ENCODE measurements at regions not wholly inside any gene's neighbourhood (a gene's known extent, or its start where the extent isn't known, plus 50 kb on each side); places are given as distances from the start of the nearest gene placed in this dataset.
A peak's percentile ranks its signal among the peaks of the same experiment; 100 is the strongest.

DNA sequence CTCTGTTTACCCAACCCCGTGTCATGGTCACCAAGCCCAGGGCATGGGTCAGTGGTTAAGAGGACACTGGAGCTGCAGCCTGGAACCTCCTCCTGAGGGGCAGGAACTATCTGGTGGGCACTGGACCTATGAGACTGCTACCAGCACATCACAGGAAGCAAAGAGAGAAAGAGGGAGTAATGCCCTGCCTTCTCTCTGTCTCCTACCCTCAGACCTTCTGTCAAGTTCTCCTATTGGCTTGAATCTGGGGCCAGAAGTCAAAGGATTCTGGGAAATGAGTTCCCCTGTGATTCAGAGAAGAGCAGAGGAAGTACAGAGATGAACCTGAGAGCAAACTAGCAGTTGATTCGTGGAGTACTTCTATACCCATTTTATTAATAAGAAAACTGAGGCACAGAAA lies 123.0 kb upstream of the GNAO1 start:
- DNase-seq = no peak
- Histone ChIP-seq H3K36me3 (ENCODE audit: control insufficient read depth, insufficient read depth, low read length) (no peaks in the 10 kb centered on the region), H3K4me3 (ENCODE audit: low read length) (no peak overlapping the region), H3K27me3 (ENCODE audit: control insufficient read depth, insufficient read depth, low read length) (peaks cover 2% of the 10 kb centered on the region), H3K9me3 (replicated peaks; ENCODE audit: control insufficient read depth, low read depth, low read length) (no peaks in the 10 kb centered on the region), H3K27ac (ENCODE audit: low read length) (no peak overlapping the region), H3K4me1 (ENCODE audit: control insufficient read depth, insufficient read depth, low read length) (no peaks in the 10 kb centered on the region)
- WGBS (ENCODE audit: insufficient coverage) = no CpG with 5 or more reads among the region's 2 CpGs

- H3K4me3 ChIP-seq (ENCODE audit: low read length) = no peak overlapping the region
- no peaks in the 10 kb centered on the region for H3K9me3 ChIP-seq (replicated peaks; ENCODE audit: control insufficient read depth, low read depth, low read length)
- H3K4me1 ChIP-seq (ENCODE audit: control insufficient read depth, insufficient read depth, low read length) = no peaks in the 10 kb centered on the region
- no peak overlapping the region for H3K27ac ChIP-seq (ENCODE audit: low read length)
- peak; percentile 26 for DNase-seq
- peaks cover under 1% of the 10 kb centered on the region for H3K27me3 ChIP-seq (ENCODE audit: control insufficient read depth, insufficient read depth, low read length)
- no peaks in the 10 kb centered on the region for H3K36me3 ChIP-seq (ENCODE audit: control insufficient read depth, insufficient read depth, low read length)
These were observed 123.9 kb upstream of the GNAO1 start for GRCh38 chr16:56067406-56067805.

DNA sequence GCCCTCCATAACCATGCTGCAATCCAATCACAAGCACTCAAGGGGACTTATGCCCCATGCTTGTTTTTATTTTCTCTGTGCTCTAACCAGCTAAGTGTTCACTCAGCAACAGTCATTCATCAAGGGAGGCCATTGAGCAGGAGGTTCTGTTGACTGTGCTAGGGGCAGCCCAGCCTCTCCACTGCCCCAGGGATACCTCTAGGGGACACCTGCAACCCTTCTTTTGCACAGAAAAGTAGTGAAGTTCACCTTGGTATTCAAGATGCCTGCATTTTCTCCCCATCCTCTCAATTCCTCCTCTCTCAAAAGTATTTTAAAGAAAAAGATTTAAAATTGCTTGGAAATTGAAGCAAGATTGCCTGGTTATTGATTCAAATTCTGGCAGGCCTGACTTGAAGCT lies 124.7 kb upstream of the GNAO1 start:
- no peak overlapping the region for H3K27ac ChIP-seq (ENCODE audit: low read length)
- H3K9me3 ChIP-seq (replicated peaks; ENCODE audit: control insufficient read depth, low read depth, low read length) = no peaks in the 10 kb centered on the region
- no peaks in the 10 kb centered on the region for H3K4me1 ChIP-seq (ENCODE audit: control insufficient read depth, insufficient read depth, low read length)
- no peak for DNase-seq
- no peaks in the 10 kb centered on the region for H3K27me3 ChIP-seq (ENCODE audit: control insufficient read depth, insufficient read depth, low read length)
- H3K4me3 ChIP-seq (ENCODE audit: low read length) = no peak overlapping the region
- H3K36me3 ChIP-seq (ENCODE audit: control insufficient read depth, insufficient read depth, low read length) = no peaks in the 10 kb centered on the region

- no peak for DNase-seq
- Histone ChIP-seq H3K9me3 (replicated peaks; ENCODE audit: control insufficient read depth, low read depth, low read length) (no peaks in the 10 kb centered on the region), H3K4me1 (ENCODE audit: control insufficient read depth, insufficient read depth, low read length) (no peaks in the 10 kb centered on the region), H3K27ac (ENCODE audit: low read length) (no peak overlapping the region), H3K4me3 (ENCODE audit: low read length) (no peak overlapping the region), H3K36me3 (ENCODE audit: control insufficient read depth, insufficient read depth, low read length) (no peaks in the 10 kb centered on the region), H3K27me3 (ENCODE audit: control insufficient read depth, insufficient read depth, low read length) (no peaks in the 10 kb centered on the region)
These were observed 128.2 kb upstream of the GNAO1 start for GRCh38 chr16:56063111-56063510.

- no peak overlapping the region for H3K4me3 ChIP-seq (ENCODE audit: low read length)
- H3K4me1 ChIP-seq (ENCODE audit: control insufficient read depth, insufficient read depth, low read length) = no peaks in the 10 kb centered on the region
- H3K9me3 ChIP-seq (replicated peaks; ENCODE audit: control insufficient read depth, low read depth, low read length) = no peaks in the 10 kb centered on the region
- H3K27ac ChIP-seq (ENCODE audit: low read length) = no peak overlapping the region
- no CpG with 5 or more reads among the region's 1 CpG for WGBS (ENCODE audit: insufficient coverage)
- no peaks in the 10 kb centered on the region for H3K36me3 ChIP-seq (ENCODE audit: control insufficient read depth, insufficient read depth, low read length)
- peak; percentile 76 for DNase-seq
- no peaks in the 10 kb centered on the region for H3K27me3 ChIP-seq (ENCODE audit: control insufficient read depth, insufficient read depth, low read length)
These were observed 134.1 kb upstream of the GNAO1 start for GRCh38 chr16:56057151-56057550.

- no peak overlapping the region for H3K4me3 ChIP-seq (ENCODE audit: low read length)
- 100% methylated on average over 3 of the region's 4 CpGs for WGBS (ENCODE audit: insufficient coverage)
- no peak overlapping the region for H3K27ac ChIP-seq (ENCODE audit: low read length)
- no peaks in the 10 kb centered on the region for H3K9me3 ChIP-seq (replicated peaks; ENCODE audit: control insufficient read depth, low read depth, low read length)
- H3K36me3 ChIP-seq (ENCODE audit: control insufficient read depth, insufficient read depth, low read length) = no peaks in the 10 kb centered on the region
- no peaks in the 10 kb centered on the region for H3K27me3 ChIP-seq (ENCODE audit: control insufficient read depth, insufficient read depth, low read length)
- no peak for DNase-seq
- peaks cover 6% of the 10 kb centered on the region for H3K4me1 ChIP-seq (ENCODE audit: control insufficient read depth, insufficient read depth, low read length)
These were observed 140.4 kb upstream of the GNAO1 start for GRCh38 chr16:56050916-56051315.

DNA sequence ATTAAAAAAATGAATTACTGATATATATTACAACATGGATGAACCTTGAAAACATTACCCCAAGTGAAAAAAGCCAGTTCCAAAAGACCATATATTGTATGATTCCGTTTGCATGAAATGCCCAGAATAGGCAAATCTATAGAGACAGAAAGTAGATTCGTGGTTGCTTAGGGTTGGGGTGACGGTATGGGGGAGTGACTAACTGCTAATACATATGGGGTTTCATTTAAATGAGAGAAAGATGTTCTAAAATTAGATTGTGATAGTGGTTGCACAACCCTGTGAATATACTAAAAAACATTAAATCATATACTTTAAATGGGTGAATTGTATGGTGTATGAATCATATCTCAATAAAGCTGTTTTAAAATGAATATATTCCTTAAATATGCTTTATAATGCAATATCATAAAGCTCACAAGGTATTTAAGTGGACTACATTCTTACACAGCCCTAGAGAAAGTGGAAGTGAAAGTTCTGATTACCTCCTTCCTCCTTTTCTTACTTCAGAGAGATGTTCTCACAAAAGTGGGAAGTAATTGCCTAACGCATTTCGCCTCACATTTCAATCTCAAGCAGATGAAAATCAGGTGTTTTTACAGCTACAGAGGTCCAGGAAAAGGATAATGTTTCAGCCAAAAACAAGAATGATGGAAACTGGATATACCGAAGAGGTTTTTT lies 142.7 kb upstream of the GNAO1 start:
- Histone ChIP-seq H3K27me3 (ENCODE audit: control insufficient read depth, insufficient read depth, low read length) (no peaks in the 10 kb centered on the region), H3K4me1 (ENCODE audit: control insufficient read depth, insufficient read depth, low read length) (peaks cover 6% of the 10 kb centered on the region), H3K27ac (ENCODE audit: low read length) (no peak overlapping the region), H3K4me3 (ENCODE audit: low read length) (no peak overlapping the region), H3K36me3 (ENCODE audit: control insufficient read depth, insufficient read depth, low read length) (no peaks in the 10 kb centered on the region), H3K9me3 (replicated peaks; ENCODE audit: control insufficient read depth, low read depth, low read length) (no peaks in the 10 kb centered on the region)
- DNase-seq = peak; percentile 30
- 78% methylated on average over 2 of the region's 6 CpGs for WGBS (ENCODE audit: insufficient coverage)

GRCh38 chr16:56047307-56048234 lies 143.7 kb upstream of the GNAO1 start:
- H3K4me3 ChIP-seq (ENCODE audit: low read length) = no peak overlapping the region
- H3K9me3 ChIP-seq (replicated peaks; ENCODE audit: control insufficient read depth, low read depth, low read length) = no peaks in the 10 kb centered on the region
- peak overlapping the region; percentile 15 for H3K27ac ChIP-seq (ENCODE audit: low read length)
- DNase-seq = peak; percentile 79
- no peaks in the 10 kb centered on the region for H3K27me3 ChIP-seq (ENCODE audit: control insufficient read depth, insufficient read depth, low read length)
- WGBS (ENCODE audit: insufficient coverage) = 11% methylated on average over 3 of the region's 4 CpGs
- H3K36me3 ChIP-seq (ENCODE audit: control insufficient read depth, insufficient read depth, low read length) = no peaks in the 10 kb centered on the region
- peaks cover 6% of the 10 kb centered on the region for H3K4me1 ChIP-seq (ENCODE audit: control insufficient read depth, insufficient read depth, low read length)

DNA sequence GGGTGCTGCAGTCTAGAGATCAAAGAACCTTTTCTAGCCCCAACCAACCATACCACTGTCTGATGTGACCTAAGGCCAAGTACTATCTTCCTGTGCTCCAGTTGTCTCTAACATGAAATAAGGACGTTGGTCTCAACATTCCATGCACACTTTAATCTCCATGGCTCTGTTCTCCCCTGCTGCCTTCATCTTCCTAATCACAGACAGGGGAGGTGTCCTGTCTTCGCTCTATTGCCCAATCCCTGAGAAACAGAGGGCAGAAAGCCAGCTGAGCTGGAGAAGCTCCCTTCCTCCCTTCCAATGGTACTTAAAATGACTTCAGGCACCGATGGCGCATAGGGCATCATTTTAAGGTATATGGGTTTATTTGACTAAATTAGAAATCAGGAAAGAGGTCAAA lies 148.9 kb upstream of the GNAO1 start:
- H3K36me3 ChIP-seq (ENCODE audit: control insufficient read depth, insufficient read depth, low read length) = no peaks in the 10 kb centered on the region
- H3K27me3 ChIP-seq (ENCODE audit: control insufficient read depth, insufficient read depth, low read length) = no peaks in the 10 kb centered on the region
- peaks cover 3% of the 10 kb centered on the region for H3K4me1 ChIP-seq (ENCODE audit: control insufficient read depth, insufficient read depth, low read length)
- DNase-seq = no peak
- H3K4me3 ChIP-seq (ENCODE audit: low read length) = no peak overlapping the region
- H3K27ac ChIP-seq (ENCODE audit: low read length) = no peak overlapping the region
- WGBS (ENCODE audit: insufficient coverage) = 80% methylated on average over 3 of the region's 4 CpGs
- H3K9me3 ChIP-seq (replicated peaks; ENCODE audit: control insufficient read depth, low read depth, low read length) = peaks cover 2% of the 10 kb centered on the region

- H3K36me3 ChIP-seq (ENCODE audit: control insufficient read depth, insufficient read depth, low read length) = no peaks in the 10 kb centered on the region
- no peak overlapping the region for H3K4me3 ChIP-seq (ENCODE audit: low read length)
- no peak for DNase-seq
- peaks cover under 1% of the 10 kb centered on the region for H3K4me1 ChIP-seq (ENCODE audit: control insufficient read depth, insufficient read depth, low read length)
- no peak overlapping the region for H3K27ac ChIP-seq (ENCODE audit: low read length)
- no peaks in the 10 kb centered on the region for H3K27me3 ChIP-seq (ENCODE audit: control insufficient read depth, insufficient read depth, low read length)
- peaks cover 4% of the 10 kb centered on the region for H3K9me3 ChIP-seq (replicated peaks; ENCODE audit: control insufficient read depth, low read depth, low read length)
- WGBS (ENCODE audit: insufficient coverage) = 70% methylated on average over 3 of the region's 4 CpGs
These were observed 149.6 kb upstream of the GNAO1 start for GRCh38 chr16:56041556-56042140.
